Neuron (in vitro differentiated cells): ENCODE measurements at regions not wholly inside any gene's neighbourhood (a gene's known extent, or its start where the extent isn't known, plus 50 kb on each side); places are given as distances from the start of the nearest gene placed in this dataset.

ENCODE experiments used
- H2AFZ ChIP-seq: one replicate; pipeline ENCODE4 v1.6.1; 2013; ENCODE audit warnings: low read depth, mild to moderate bottlenecking, inconsistent platforms, low read length, moderate library complexity
- H3K27me3 ChIP-seq: one replicate; pipeline ENCODE4 v1.6.1; 2013; ENCODE audit warnings: low read length; ENCODE audit not compliant: insufficient read depth
- H3K36me3 ChIP-seq: one replicate; pipeline ENCODE4 v1.6.1; 2013; ENCODE audit warnings: low read length; ENCODE audit not compliant: insufficient read depth
- H3K4me1 ChIP-seq: one replicate; pipeline ENCODE4 v1.6.1; 2013; ENCODE audit warnings: low read length; ENCODE audit not compliant: insufficient read depth
- H3K4me3 ChIP-seq: 2 replicates; pipeline ENCODE4 v1.5.1; 2013; ENCODE audit warnings: mild to moderate bottlenecking, low read length, moderate library complexity
- H3K9me3 ChIP-seq: one replicate; pipeline ENCODE4 v1.6.1; 2013; ENCODE audit warnings: low read length

- Histone ChIP-seq H3K27me3 (no peaks in the 10 kb centered on the region), H3K9me3 (no peaks in the 10 kb centered on the region), H3K36me3 (no peaks in the 10 kb centered on the region), H2AFZ (no peak overlapping the region), H3K4me3 (no peak overlapping the region), H3K4me1 (no peaks in the 10 kb centered on the region)
Measured at GRCh38 chr2:193824474-193824873, 1629.7 kb upstream of the TMEFF2 start.

- Histone ChIP-seq H3K36me3 (no peaks in the 10 kb centered on the region), H2AFZ (no peak overlapping the region), H3K27me3 (no peaks in the 10 kb centered on the region), H3K4me3 (no peak overlapping the region), H3K4me1 (no peaks in the 10 kb centered on the region), H3K9me3 (peaks cover 2% of the 10 kb centered on the region)
Measured at GRCh38 chr2:193818801-193819499, 1624.2 kb upstream of the TMEFF2 start.

GRCh38 chr2:193816008-193816407, 1621.3 kb upstream of the TMEFF2 start:
- H3K4me3 ChIP-seq: no peak overlapping the region

GRCh38 chr2:193810533-193810932, 1615.8 kb upstream of the TMEFF2 start:
- Histone ChIP-seq H3K9me3 (no peaks in the 10 kb centered on the region), H2AFZ (no peak overlapping the region), H3K27me3 (no peaks in the 10 kb centered on the region), H3K4me3 (no peak overlapping the region), H3K4me1 (no peaks in the 10 kb centered on the region), H3K36me3 (no peaks in the 10 kb centered on the region)

More at GRCh38 chr2:193816008-193816407, 1621.3 kb upstream of the TMEFF2 start:
- peaks cover 2% of the 10 kb centered on the region for H3K9me3 ChIP-seq
- H2AFZ ChIP-seq: no peak overlapping the region
- H3K27me3 ChIP-seq: no peaks in the 10 kb centered on the region
- no peaks in the 10 kb centered on the region for H3K36me3 ChIP-seq
- H3K4me1 ChIP-seq: no peaks in the 10 kb centered on the region

GRCh38 chr2:193808877-193809276, 1614.1 kb upstream of the TMEFF2 start:
- Histone ChIP-seq H3K9me3 (no peaks in the 10 kb centered on the region), H3K27me3 (no peaks in the 10 kb centered on the region), H2AFZ (no peak overlapping the region), H3K36me3 (no peaks in the 10 kb centered on the region), H3K4me3 (no peak overlapping the region), H3K4me1 (no peaks in the 10 kb centered on the region)

GRCh38 chr2:193806088-193806774, 1611.5 kb upstream of the TMEFF2 start:
- Histone ChIP-seq H2AFZ (no peak overlapping the region), H3K36me3 (no peaks in the 10 kb centered on the region), H3K4me3 (no peak overlapping the region), H3K27me3 (no peaks in the 10 kb centered on the region), H3K4me1 (no peaks in the 10 kb centered on the region), H3K9me3 (no peaks in the 10 kb centered on the region)

- no peak overlapping the region for H3K4me3 ChIP-seq
- H3K36me3 ChIP-seq: no peaks in the 10 kb centered on the region
- H3K4me1 ChIP-seq: no peaks in the 10 kb centered on the region
- H3K9me3 ChIP-seq: no peaks in the 10 kb centered on the region
- no peaks in the 10 kb centered on the region for H3K27me3 ChIP-seq
- no peak overlapping the region for H2AFZ ChIP-seq
Measured at GRCh38 chr2:193796847-193797246, 1602.1 kb upstream of the TMEFF2 start.

- Histone ChIP-seq H3K27me3 (no peaks in the 10 kb centered on the region), H3K9me3 (no peaks in the 10 kb centered on the region), H2AFZ (no peak overlapping the region), H3K36me3 (no peaks in the 10 kb centered on the region), H3K4me3 (no peak overlapping the region), H3K4me1 (no peaks in the 10 kb centered on the region)
Measured at GRCh38 chr2:193793914-193794313, 1599.2 kb upstream of the TMEFF2 start.

GRCh38 chr2:193783681-193784080, 1588.9 kb upstream of the TMEFF2 start:
- Histone ChIP-seq H3K36me3 (no peaks in the 10 kb centered on the region), H3K27me3 (no peaks in the 10 kb centered on the region), H2AFZ (no peak overlapping the region)

GRCh38 chr2:193778293-193778692, 1583.6 kb upstream of the TMEFF2 start:
- Histone ChIP-seq H3K4me3 (no peak overlapping the region), H3K36me3 (no peaks in the 10 kb centered on the region), H2AFZ (no peak overlapping the region), H3K4me1 (peaks cover 2% of the 10 kb centered on the region), H3K27me3 (no peaks in the 10 kb centered on the region), H3K9me3 (no peaks in the 10 kb centered on the region)

More at GRCh38 chr2:193783681-193784080, 1588.9 kb upstream of the TMEFF2 start:
- Histone ChIP-seq H3K4me3 (no peak overlapping the region), H3K9me3 (no peaks in the 10 kb centered on the region), H3K4me1 (peaks cover 2% of the 10 kb centered on the region)

- H3K9me3 ChIP-seq: no peaks in the 10 kb centered on the region
- H3K27me3 ChIP-seq: no peaks in the 10 kb centered on the region
- peaks cover 2% of the 10 kb centered on the region for H3K4me1 ChIP-seq
- no peaks in the 10 kb centered on the region for H3K36me3 ChIP-seq
- no peak overlapping the region for H3K4me3 ChIP-seq
- no peak overlapping the region for H2AFZ ChIP-seq
Measured at GRCh38 chr2:193776988-193777387, 1582.3 kb upstream of the TMEFF2 start.

- H3K4me3 ChIP-seq: no peak overlapping the region
- no peak overlapping the region for H2AFZ ChIP-seq
Measured at GRCh38 chr2:193774166-193774565, 1579.4 kb upstream of the TMEFF2 start.

GRCh38 chr2:193751299-193751698, 1556.6 kb upstream of the TMEFF2 start:
- H3K4me3 ChIP-seq: no peak overlapping the region
- H3K36me3 ChIP-seq: no peaks in the 10 kb centered on the region
- H3K9me3 ChIP-seq: no peaks in the 10 kb centered on the region
- no peak overlapping the region for H2AFZ ChIP-seq
- no peaks in the 10 kb centered on the region for H3K27me3 ChIP-seq
- H3K4me1 ChIP-seq: no peaks in the 10 kb centered on the region

More at GRCh38 chr2:193774166-193774565, 1579.4 kb upstream of the TMEFF2 start:
- Histone ChIP-seq H3K4me1 (no peaks in the 10 kb centered on the region), H3K27me3 (no peaks in the 10 kb centered on the region), H3K36me3 (no peaks in the 10 kb centered on the region), H3K9me3 (no peaks in the 10 kb centered on the region)
